Colonic mucosa (tissue), 4 donors: ENCODE measurements at regions not wholly inside any gene's neighbourhood (a gene's known extent, or its start where the extent isn't known, plus 50 kb on each side); places are given as distances from the start of the nearest gene placed in this dataset.

Experiments
- DNase-seq: peaks from one replicate; pipeline ENCODE4 v3.0.0-alpha.2; 2020
- H3K27ac ChIP-seq: fragments of 200-600 bp; one replicate; pipeline ENCODE4 v1.8.0; 2021
- H3K27me3 ChIP-seq: fragments of 200-600 bp; one replicate; pipeline ENCODE4 v1.8.0; 2021
- H3K36me3 ChIP-seq: fragments of 200-600 bp; one replicate; pipeline ENCODE4 v1.8.0; 2021
- H3K4me1 ChIP-seq: fragments of 200-600 bp; one replicate; pipeline ENCODE4 v1.8.0; 2021; ENCODE audit warnings: mild to moderate bottlenecking
- H3K4me3 ChIP-seq: fragments of 200-600 bp; one replicate; pipeline ENCODE4 v1.8.0; 2021
- H3K9ac ChIP-seq, 2 donors: one replicate each; pipeline ENCODE4 v1.7.0; 2013; ENCODE audit warnings: control low read depth in 2 of 2, low read depth in 2 of 2, low read length in 2 of 2
- H3K9me3 ChIP-seq: fragments of 200-600 bp; one replicate; pipeline ENCODE4 v1.8.0; 2021
- intact Hi-C: fragments of 100-400 bp; cut with DNase I; formaldehyde crosslinking; loops from one replicate; pipeline ENCODE4 v1.14.1; 2022
- TF ChIP-seq, protein P1 (sequence below): fragments of 200-600 bp; IDR thresholded peaks from one replicate; pipeline ENCODE4 v1.8.0; 2022; ENCODE audit warnings: antibody characterized with exemption, mild to moderate bottlenecking
- donor health status: healthy.
- donor health status: DM: no; HTN: no; CAD: no.
- donor health status: DM: no; HTN: no; CAD: no.

- Histone ChIP-seq H3K27ac (no peak overlapping the region), H3K9me3 (no peaks in the 10 kb centered on the region), H3K27me3 (no peaks in the 10 kb centered on the region), H3K36me3 (no peaks in the 10 kb centered on the region), H3K9ac (no peak overlapping the region), H3K4me1 (peaks cover 7% of the 10 kb centered on the region), H3K4me3 (no peak overlapping the region)
- TF ChIP-seq, protein P1, sequence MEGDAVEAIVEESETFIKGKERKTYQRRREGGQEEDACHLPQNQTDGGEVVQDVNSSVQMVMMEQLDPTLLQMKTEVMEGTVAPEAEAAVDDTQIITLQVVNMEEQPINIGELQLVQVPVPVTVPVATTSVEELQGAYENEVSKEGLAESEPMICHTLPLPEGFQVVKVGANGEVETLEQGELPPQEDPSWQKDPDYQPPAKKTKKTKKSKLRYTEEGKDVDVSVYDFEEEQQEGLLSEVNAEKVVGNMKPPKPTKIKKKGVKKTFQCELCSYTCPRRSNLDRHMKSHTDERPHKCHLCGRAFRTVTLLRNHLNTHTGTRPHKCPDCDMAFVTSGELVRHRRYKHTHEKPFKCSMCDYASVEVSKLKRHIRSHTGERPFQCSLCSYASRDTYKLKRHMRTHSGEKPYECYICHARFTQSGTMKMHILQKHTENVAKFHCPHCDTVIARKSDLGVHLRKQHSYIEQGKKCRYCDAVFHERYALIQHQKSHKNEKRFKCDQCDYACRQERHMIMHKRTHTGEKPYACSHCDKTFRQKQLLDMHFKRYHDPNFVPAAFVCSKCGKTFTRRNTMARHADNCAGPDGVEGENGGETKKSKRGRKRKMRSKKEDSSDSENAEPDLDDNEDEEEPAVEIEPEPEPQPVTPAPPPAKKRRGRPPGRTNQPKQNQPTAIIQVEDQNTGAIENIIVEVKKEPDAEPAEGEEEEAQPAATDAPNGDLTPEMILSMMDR, result no peak
- intact Hi-C loops, result loop anchor here (10.0 kb wide), 1 partner anchor 191 kb away; no protein-coding TSS in a partner anchor
- no peak for DNase-seq
These were observed 62.5 kb upstream of the DLK1 start for GRCh38 chr14:100664231-100664630.

- H3K9ac ChIP-seq, result peak overlapping the region in 1 of 2 donors; percentile 48
- intact Hi-C loops, result loop anchor here (10.0 kb wide), 1 partner anchor 190 kb away; no protein-coding TSS in a partner anchor
- DNase-seq, result peak; percentile 47
- TF ChIP-seq, protein P1, result no peak
- no peak overlapping the region for H3K4me3 ChIP-seq
- no peaks in the 10 kb centered on the region for H3K36me3 ChIP-seq
- no peaks in the 10 kb centered on the region for H3K27me3 ChIP-seq
- H3K27ac ChIP-seq, result peak overlapping the region; percentile 35
- peaks cover 7% of the 10 kb centered on the region for H3K4me1 ChIP-seq
- no peaks in the 10 kb centered on the region for H3K9me3 ChIP-seq
These were observed 61.7 kb upstream of the DLK1 start for GRCh38 chr14:100664841-100665510.

DNA sequence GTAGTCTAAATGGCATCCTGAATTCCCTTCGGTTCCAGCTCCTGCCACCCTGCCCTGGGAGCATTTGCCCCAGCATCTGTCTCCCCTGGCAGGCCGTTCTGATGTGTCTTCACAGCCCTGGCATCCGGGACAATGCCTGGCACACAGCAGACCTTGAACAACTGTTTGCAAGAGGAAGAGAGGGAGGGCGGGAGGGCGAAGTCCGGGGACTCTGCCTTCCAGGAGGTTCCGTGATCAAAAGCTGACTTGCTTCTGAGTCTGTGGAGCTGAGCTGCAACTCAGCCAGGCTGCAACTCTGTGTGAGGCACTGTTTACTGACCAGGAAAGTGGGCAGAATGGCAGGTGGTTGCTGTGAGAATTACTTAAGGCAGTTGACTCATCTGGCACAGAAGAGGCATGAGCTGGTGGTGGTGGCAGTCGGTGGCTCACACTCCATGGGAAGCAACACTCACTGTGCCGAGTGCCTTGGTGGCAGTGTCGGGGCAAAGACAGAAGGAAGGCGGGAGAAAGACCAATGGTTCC lies 61.1 kb upstream of the DLK1 start:
- Histone ChIP-seq H3K27ac (peak overlapping the region; percentile 35), H3K27me3 (no peaks in the 10 kb centered on the region), H3K4me1 (peaks cover 7% of the 10 kb centered on the region), H3K9ac (peak overlapping the region in 1 of 2 donors; percentile 48), H3K36me3 (no peaks in the 10 kb centered on the region), H3K4me3 (no peak overlapping the region), H3K9me3 (no peaks in the 10 kb centered on the region)
- intact Hi-C loops, result loop anchor here (10.0 kb wide), 1 partner anchor 189 kb away; no protein-coding TSS in a partner anchor
- TF ChIP-seq, protein P1, result no peak
- peak; percentile 84 for DNase-seq

GRCh38 chr14:100666403-100666802 lies 60.3 kb upstream of the DLK1 start:
- H3K4me3 ChIP-seq, result no peak overlapping the region
- intact Hi-C loops, result loop anchor here (10.0 kb wide), 1 partner anchor 188 kb away; no protein-coding TSS in a partner anchor
- DNase-seq, result no peak
- H3K4me1 ChIP-seq, result peaks cover 7% of the 10 kb centered on the region
- H3K9me3 ChIP-seq, result no peaks in the 10 kb centered on the region
- no peaks in the 10 kb centered on the region for H3K36me3 ChIP-seq
- TF ChIP-seq, protein P1, result no peak
- H3K27ac ChIP-seq, result no peak overlapping the region
- H3K27me3 ChIP-seq, result no peaks in the 10 kb centered on the region
- no peak overlapping the region for H3K9ac ChIP-seq

- Histone ChIP-seq H3K27ac (no peak overlapping the region), H3K4me1 (peaks cover 7% of the 10 kb centered on the region), H3K9ac (no peak overlapping the region), H3K27me3 (no peaks in the 10 kb centered on the region), H3K36me3 (no peaks in the 10 kb centered on the region), H3K9me3 (no peaks in the 10 kb centered on the region), H3K4me3 (no peak overlapping the region)
- TF ChIP-seq, protein P1, result no peak
- intact Hi-C loops, result loop anchor here (10.0 kb wide), 1 partner anchor 188 kb away; no protein-coding TSS in a partner anchor
- DNase-seq, result no peak
These were observed 59.8 kb upstream of the DLK1 start for GRCh38 chr14:100666851-100667250.
